SK-N-SH (cell line): ENCODE measurements at regions not wholly inside any gene's neighbourhood (a gene's known extent, or its start where the extent isn't known, plus 50 kb on each side); places are given as distances from the start of the nearest gene placed in this dataset.

ENCODE experiments used
- CTCF ChIA-PET: fragments of 300-600, 350-600 bp; formaldehyde crosslinking; extraction: SDS; loops from one replicate; lab custom pipeline; 2021; lab: Yijun Ruan, JAX
- POLR2A ChIA-PET: fragments of 350-600 bp; sonication (Branson Sonifier 250); formaldehyde crosslinking; extraction: SDS; loops from one replicate; lab custom pipeline; 2020; ENCODE audit warnings: antibody characterized with exemption, inconsistent platforms; lab: Yijun Ruan, JAX
- DNase-seq: peaks from one replicate; pipeline ENCODE4 v3.0.0; 2012
- H2AFZ ChIP-seq: fragments of 200-600 bp; sonication (generic); 2 replicates; pipeline ENCODE4 v1.8.1; 2016; ENCODE audit warnings: antibody characterized with exemption, mild to moderate bottlenecking, low read depth
- H3F3A ChIP-seq: fragments of 200-600 bp; sonication (generic); replicated peaks from 2 replicates; pipeline ENCODE3; 2016; ENCODE audit warnings: antibody characterized with exemption, mild to moderate bottlenecking; ENCODE audit not compliant: insufficient read depth
- H3K27ac ChIP-seq, 2 experiments: fragments of 200-500 bp in 1 of 2; fragments of 200-600 bp in 1 of 2; sonication (Bioruptor generic) in 1 of 2; sonication (generic), shearing (Covaris generic) in 1 of 2; 2 replicates each; pipeline versions ENCODE4 v1.5.1 to v1.6.1; 2014 to 2016; ENCODE audit warnings: low read depth in 2 of 2, inconsistent platforms in 1 of 2, low read length in 1 of 2, mild to moderate bottlenecking in 1 of 2, mixed read lengths in 1 of 2
- H3K27me3 ChIP-seq: fragments of 200-600 bp; sonication (generic), shearing (Covaris generic); 2 replicates; pipeline ENCODE4 v1.6.1; 2016; ENCODE audit warnings: mixed run types; ENCODE audit not compliant: insufficient read depth
- H3K36me3 ChIP-seq, 2 experiments: fragments of 200-500 bp in 1 of 2; fragments of 200-600 bp in 1 of 2; sonication (Bioruptor generic) in 1 of 2; sonication (generic) in 1 of 2; replicated peaks in 1 of 2; 2 replicates each; pipeline versions ENCODE3 to v1.5.1; 2014 to 2016; ENCODE audit warnings: low read length in 1 of 2, mild to moderate bottlenecking in 1 of 2; ENCODE audit not compliant: insufficient read depth in 2 of 2, control insufficient read depth in 1 of 2
- H3K4me1 ChIP-seq, 2 experiments: fragments of 200-500 bp in 1 of 2; fragments of 200-600 bp in 1 of 2; sonication (Bioruptor generic) in 1 of 2; sonication (generic), shearing (Covaris generic) in 1 of 2; 2 replicates each; pipeline versions ENCODE4 v1.5.1 to v1.6.1; 2014 to 2016; ENCODE audit warnings: low read depth in 1 of 2, low read length in 1 of 2, mixed run types in 1 of 2; ENCODE audit not compliant: insufficient read depth in 2 of 2, control insufficient read depth in 1 of 2
- H3K4me2 ChIP-seq: fragments of 200-600 bp; sonication (generic), shearing (Covaris generic); 2 replicates; pipeline ENCODE4 v1.6.1; 2017; ENCODE audit warnings: mixed run types
- H3K4me3 ChIP-seq, 2 experiments: fragments of 200-500 bp in 1 of 2; fragments of 200-600 bp in 1 of 2; sonication (Bioruptor generic) in 1 of 2; sonication (generic), shearing (Covaris generic) in 1 of 2; 2 replicates each; pipeline versions ENCODE4 v1.5.1 to v1.8.1; 2014 to 2016; ENCODE audit warnings: low read depth in 2 of 2, inconsistent platforms in 1 of 2, low read length in 1 of 2, mild to moderate bottlenecking in 1 of 2, mixed read lengths in 1 of 2, moderate library complexity in 1 of 2
- H3K79me2 ChIP-seq: fragments of 200-600 bp; sonication (generic); 2 replicates; pipeline ENCODE4 v1.8.1; 2017; ENCODE audit warnings: mild to moderate bottlenecking; ENCODE audit not compliant: insufficient read depth
- H3K9ac ChIP-seq: fragments of 200-600 bp; sonication (generic); 2 replicates; pipeline ENCODE4 v1.6.1; 2017; ENCODE audit warnings: mixed run types
- H3K9me2 ChIP-seq: fragments of 200-600 bp; sonication (generic); 2 replicates; pipeline ENCODE4 v1.6.1; 2017; ENCODE audit warnings: mixed run types
- H3K9me3 ChIP-seq: fragments of 200-600 bp; sonication (generic); 2 replicates; pipeline ENCODE4 v1.6.1; 2017; ENCODE audit warnings: mixed run types, mild to moderate bottlenecking, moderate library complexity
- H4K20me1 ChIP-seq: fragments of 200-600 bp; sonication (generic); 2 replicates; pipeline ENCODE4 v1.6.1; 2017; ENCODE audit warnings: mild to moderate bottlenecking, mixed run types; ENCODE audit not compliant: insufficient read depth
- CHD2 ChIP-seq: fragments of 150-350 bp; IDR thresholded peaks from 2 replicates; pipeline ENCODE4 v1.6.1; 2018; ENCODE audit warnings: low read length; ENCODE audit not compliant: partially characterized antibody
- CTCF ChIP-seq: fragments of 200-600 bp; sonication (generic); IDR thresholded peaks from 2 replicates; pipeline ENCODE4 v1.6.1; 2017; ENCODE audit warnings: antibody characterized with exemption, mild to moderate bottlenecking, moderate library complexity
- EP300 ChIP-seq, 2 experiments: IDR thresholded peaks; 2 replicates each; pipeline versions ENCODE4 v1.4.0 to v1.6.1; 2012; ENCODE audit warnings: borderline replicate concordance in 1 of 2, low read depth in 1 of 2, low read length in 1 of 2
- EZH2phosphoT487 ChIP-seq: fragments of 200-600 bp; sonication (generic); IDR thresholded peaks from 2 replicates; pipeline ENCODE4 v1.6.1; 2017; ENCODE audit warnings: low read depth, mixed run types, mild to moderate bottlenecking, antibody characterized with exemption, moderate library complexity, borderline replicate concordance
- FOSL2 ChIP-seq: IDR thresholded peaks from 2 replicates; pipeline ENCODE4 v1.4.0; 2012; ENCODE audit warnings: low read depth, mild to moderate bottlenecking, moderate library complexity, borderline replicate concordance
- GATA2 ChIP-seq: sonication (generic); formaldehyde crosslinking; IDR thresholded peaks from 2 replicates; pipeline ENCODE4 v1.5.0; 2020; ENCODE audit warnings: mild to moderate bottlenecking, missing genetic modification reagents
- JUND ChIP-seq: IDR thresholded peaks from 2 replicates; pipeline ENCODE4 v1.4.0; 2012
- PBX3 ChIP-seq: IDR thresholded peaks from 2 replicates; pipeline ENCODE4; 2012
- POLR2AphosphoS5 ChIP-seq: IDR thresholded peaks from 2 replicates; pipeline ENCODE4 v1.6.1; 2012; ENCODE audit warnings: low read depth, low read length
- SMC3 ChIP-seq: IDR thresholded peaks from 2 replicates; pipeline ENCODE4 v1.6.1; 2012; ENCODE audit warnings: low read depth, low read length, improper control_type of control experiment
- TCF12 ChIP-seq: IDR thresholded peaks from 2 replicates; pipeline ENCODE4 v1.4.0; 2012
- TEAD4 ChIP-seq: IDR thresholded peaks from 2 replicates; pipeline ENCODE4 v1.4.0; 2012; ENCODE audit warnings: mild to moderate bottlenecking, borderline replicate concordance; ENCODE audit not compliant: insufficient read depth
- ZBTB33 ChIP-seq: IDR thresholded peaks from 2 replicates; pipeline ENCODE4 v1.4.0; 2012; ENCODE audit warnings: low read depth, borderline replicate concordance
- WGBS: methylation state at CpG from one replicate; pipeline ENCODE4 v1.1.6; 2017; ENCODE audit warnings: low lambda C conversion rate; 5-methylcytosine and 5-hydroxymethylcytosine counted together

- TF ChIP-seq POLR2AphosphoS5: no peak
- TF ChIP-seq CTCF: no peak
- TF ChIP-seq EP300 (IDR thresholded peaks at IDR 0.05; ENCODE audit: borderline replicate concordance in 1 of 2, low read depth in 1 of 2, low read length in 1 of 2): no peak
- no peak for TF ChIP-seq JUND
- TF ChIP-seq CHD2: no peak
- TF ChIP-seq FOSL2: no peak
- TF ChIP-seq TCF12: no peak
- TF ChIP-seq GATA2 (CRISPR knock-in tag): no peak
- no peak for TF ChIP-seq ZBTB33
- TF ChIP-seq PBX3: no peak
- no peak for TF ChIP-seq SMC3
- no peak for TF ChIP-seq EZH2phosphoT487
- TF ChIP-seq TEAD4: no peak
These were observed 186.4 kb upstream of the ZBED5 start for GRCh38 chr11:11044137-11044855.

More at GRCh38 chr11:11044137-11044855, 186.4 kb upstream of the ZBED5 start:
- H3K9ac ChIP-seq: no peak overlapping the region
- H3K36me3 ChIP-seq: no peaks in the 10 kb centered on the region
- no peak for DNase-seq
- no peaks in the 10 kb centered on the region for H3K9me2 ChIP-seq
- peaks cover 0 to 1% of the 10 kb centered on the region in 2 experiments; a peak in 1 of 4 replicates for H3K4me1 ChIP-seq
- no peak overlapping the region for H2AFZ ChIP-seq
- POLR2A ChIA-PET: no interaction called here
- no peaks in the 10 kb centered on the region for H4K20me1 ChIP-seq
- H3K4me3 ChIP-seq: no peak overlapping the region
- H3K79me2 ChIP-seq: no peaks in the 10 kb centered on the region
- no peaks in the 10 kb centered on the region for H3K9me3 ChIP-seq
- 69% methylated on average over 9 of the region's 9 CpGs for WGBS
- CTCF ChIA-PET: interaction anchor here (2.2 kb wide), 1 partner anchor 17 kb away, joined by 6 read pairs; no protein-coding TSS in a partner anchor
- H3F3A ChIP-seq: no peaks in the 10 kb centered on the region
- H3K27ac ChIP-seq: no peak overlapping the region
- H3K27me3 ChIP-seq: no peaks in the 10 kb centered on the region
- no peak overlapping the region for H3K4me2 ChIP-seq
